Osteocyte (in vitro differentiated cells): ENCODE measurements at regions not wholly inside any gene's neighbourhood (a gene's known extent, or its start where the extent isn't known, plus 50 kb on each side); places are given as distances from the start of the nearest gene placed in this dataset.

Experiments used
- DNase-seq: peaks from one replicate; pipeline ENCODE4 v3.0.0; 2021; ENCODE audit warnings: mixed read lengths; ENCODE audit not compliant: unreplicated experiment; ENCODE audit errors: extremely low spot score
- H3K27ac Mint-ChIP-seq: one replicate; pipeline ENCODE4 v1.8.0; 2021; ENCODE audit warnings: mild to moderate bottlenecking, mixed read lengths; ENCODE audit not compliant: unreplicated experiment
- H3K27me3 Mint-ChIP-seq: one replicate; pipeline ENCODE4 v1.8.0; 2021; ENCODE audit warnings: mixed read lengths; ENCODE audit not compliant: unreplicated experiment
- H3K36me3 Mint-ChIP-seq: one replicate; pipeline ENCODE4 v1.8.0; 2021; ENCODE audit warnings: mixed read lengths; ENCODE audit not compliant: unreplicated experiment
- H3K4me1 Mint-ChIP-seq: one replicate; pipeline ENCODE4 v1.8.0; 2021; ENCODE audit warnings: mixed read lengths; ENCODE audit not compliant: unreplicated experiment
- H3K4me3 Mint-ChIP-seq: one replicate; pipeline ENCODE4 v1.8.0; 2021; ENCODE audit warnings: mild to moderate bottlenecking, moderate library complexity, mixed read lengths; ENCODE audit not compliant: unreplicated experiment
- H3K9me3 Mint-ChIP-seq: one replicate; pipeline ENCODE4 v1.8.0; 2021; ENCODE audit warnings: mixed read lengths; ENCODE audit not compliant: unreplicated experiment
- CTCF ChIP-seq: fragments of 200-600 bp; sonication (generic); IDR thresholded peaks from 2 replicates; pipeline ENCODE4 v1.5.0; 2021; ENCODE audit warnings: antibody characterized with exemption, mild to moderate bottlenecking, moderate library complexity

DNA sequence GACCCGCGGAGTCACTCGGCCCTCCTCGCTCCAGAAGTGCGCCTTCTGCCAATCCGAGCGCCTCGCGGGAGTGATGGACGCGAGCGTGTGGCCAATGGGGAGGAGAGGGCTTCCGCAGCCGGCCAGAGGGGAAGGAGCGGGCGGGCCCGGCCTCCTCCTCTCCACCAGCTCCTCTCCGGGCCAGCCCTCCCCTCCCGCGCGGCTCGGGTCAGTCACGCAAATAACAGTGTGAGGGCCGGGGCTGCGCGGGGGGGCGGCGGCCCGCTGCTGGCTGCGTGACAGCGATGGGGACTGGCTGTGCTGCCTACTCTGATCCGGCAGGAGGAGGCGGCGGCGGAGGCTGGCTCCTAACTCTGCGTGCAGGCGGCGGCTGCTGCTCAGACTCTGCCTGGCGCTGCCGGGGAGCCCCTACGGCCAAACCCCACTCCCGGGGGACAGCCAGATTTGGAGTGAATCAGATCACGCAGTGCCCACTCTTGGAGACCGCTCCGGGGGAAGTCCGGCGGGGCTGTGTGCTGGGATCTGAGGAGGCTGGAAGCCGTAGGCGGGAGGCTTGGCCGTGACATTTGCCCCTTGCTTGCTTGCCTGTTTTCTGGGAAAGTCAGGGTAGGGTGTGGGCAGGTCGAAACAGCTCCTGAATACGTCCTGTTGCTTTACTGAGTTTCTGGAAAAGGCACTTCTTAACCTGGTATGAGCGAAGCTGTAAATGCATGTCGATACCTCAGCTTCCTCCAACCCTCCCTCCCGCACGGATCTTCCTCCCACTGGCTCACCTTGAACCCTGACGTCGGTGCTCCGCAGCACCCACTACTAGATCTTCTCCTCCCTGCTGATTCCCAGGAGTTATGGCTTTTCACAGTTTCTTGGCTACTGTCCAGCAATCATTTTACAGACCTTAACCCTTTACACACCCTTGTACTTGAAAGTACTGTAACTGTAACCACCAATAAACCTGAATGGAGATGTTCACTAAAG, 97.9 kb upstream of the SERTAD2 start:
- Mint-ChIP-seq H3K4me3 (peak overlapping the region; percentile 73), H3K27ac (peak overlapping the region; percentile 86), H3K9me3 (peaks cover 7% of the 10 kb centered on the region), H3K4me1 (peaks cover 25% of the 10 kb centered on the region), H3K27me3 (no peaks in the 10 kb centered on the region), H3K36me3 (peaks cover 2% of the 10 kb centered on the region)
- peak; percentile 54 for TF ChIP-seq CTCF
- DNase-seq, result peak; percentile 100

GRCh38 chr2:64753399-64753798, 99.7 kb upstream of the SERTAD2 start:
- Mint-ChIP-seq H3K36me3 (peaks cover 2% of the 10 kb centered on the region), H3K27ac (peak overlapping the region; percentile 56), H3K27me3 (no peaks in the 10 kb centered on the region), H3K9me3 (peaks cover 7% of the 10 kb centered on the region), H3K4me3 (no peak overlapping the region), H3K4me1 (peaks cover 25% of the 10 kb centered on the region)
- no peak for TF ChIP-seq CTCF
- no peak for DNase-seq

- H3K4me1 Mint-ChIP-seq, result peaks cover 14% of the 10 kb centered on the region
- H3K4me3 Mint-ChIP-seq, result no peak overlapping the region
- no peak for TF ChIP-seq CTCF
- H3K27ac Mint-ChIP-seq, result no peak overlapping the region
- peaks cover 7% of the 10 kb centered on the region for H3K9me3 Mint-ChIP-seq
- peaks cover 2% of the 10 kb centered on the region for H3K36me3 Mint-ChIP-seq
- no peaks in the 10 kb centered on the region for H3K27me3 Mint-ChIP-seq
- no peak for DNase-seq
Measured at GRCh38 chr2:64754570-64754969, 100.9 kb upstream of the SERTAD2 start.

DNA sequence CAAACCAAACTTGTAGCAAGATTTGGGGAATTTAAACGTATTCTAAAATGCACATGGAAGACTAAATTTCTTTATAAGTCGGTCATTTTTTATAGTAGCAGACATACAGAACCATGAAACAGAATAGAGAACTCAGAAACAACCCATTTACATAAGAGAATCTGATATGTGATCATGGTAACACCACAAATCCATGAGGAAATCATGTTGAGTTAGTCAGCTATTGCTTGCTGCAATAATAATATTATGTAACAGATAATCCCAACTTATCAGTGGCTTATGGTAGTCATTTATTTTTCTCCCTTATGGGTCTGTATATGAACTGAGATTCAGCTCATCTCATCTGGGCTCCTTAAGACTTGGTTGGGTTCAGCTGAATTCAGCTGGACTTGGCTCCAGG, 103.4 kb upstream of the SERTAD2 start:
- DNase-seq, result no peak
- H3K27me3 Mint-ChIP-seq, result no peaks in the 10 kb centered on the region
- peaks cover 6% of the 10 kb centered on the region for H3K4me1 Mint-ChIP-seq
- H3K9me3 Mint-ChIP-seq, result peaks cover 7% of the 10 kb centered on the region
- H3K4me3 Mint-ChIP-seq, result no peak overlapping the region
- H3K36me3 Mint-ChIP-seq, result peaks cover 2% of the 10 kb centered on the region
- no peak overlapping the region for H3K27ac Mint-ChIP-seq
- no peak for TF ChIP-seq CTCF

- Mint-ChIP-seq H3K27ac (no peak overlapping the region), H3K4me3 (no peak overlapping the region), H3K4me1 (no peaks in the 10 kb centered on the region), H3K9me3 (peaks cover 7% of the 10 kb centered on the region), H3K27me3 (no peaks in the 10 kb centered on the region), H3K36me3 (peaks cover 2% of the 10 kb centered on the region)
- no peak for DNase-seq
- no peak for TF ChIP-seq CTCF
Measured at GRCh38 chr2:64760128-64760527, 106.4 kb upstream of the SERTAD2 start.
